ENCODE measurements at regions not wholly inside any gene's neighbourhood (a gene's known extent, or its start where the extent isn't known, plus 50 kb on each side); places are given as distances from the start of the nearest gene placed in this dataset.

- intact Hi-C loops (cut with DNase I) = no loop called here
- FAIRE-seq (no peak), ATAC-seq (no peak), DNase-seq (no peak)
- no peak overlapping the region for H3K4me3 ChIP-seq
- H3K36me3 ChIP-seq = no peaks in the 10 kb centered on the region
- no peak overlapping the region for H3K27ac ChIP-seq
- no peaks in the 10 kb centered on the region for H3K9me3 ChIP-seq
- TF ChIP-seq CTCF (IDR thresholded peaks at IDR 0.05) = no peak
- 82 to 87% methylated on average over 1 of the region's 1 CpG for WGBS, 2 donors
- no peaks in the 10 kb centered on the region for H3K4me1 ChIP-seq
- no peaks in the 10 kb centered on the region for H3K27me3 ChIP-seq
Measured at GRCh38 chr6:129932321-129932720, 71.2 kb upstream of the TMEM244 start.

GRCh38 chr6:129929433-129929832, 68.3 kb upstream of the TMEM244 start:
- H3K27ac ChIP-seq = no peak overlapping the region
- intact Hi-C loops (cut with DNase I) = no loop called here
- FAIRE-seq (no peak), DNase-seq (no peak), ATAC-seq (no peak)
- 80 to 82% methylated on average over 1 of the region's 1 CpG for WGBS, 2 donors
- H3K4me3 ChIP-seq = no peak overlapping the region
- H3K9me3 ChIP-seq = no peaks in the 10 kb centered on the region
- no peaks in the 10 kb centered on the region for H3K36me3 ChIP-seq
- no peak for TF ChIP-seq CTCF (IDR thresholded peaks at IDR 0.05)
- no peaks in the 10 kb centered on the region for H3K4me1 ChIP-seq
- H3K27me3 ChIP-seq = no peaks in the 10 kb centered on the region

GRCh38 chr6:129923530-129924250, 62.6 kb upstream of the TMEM244 start:
- H3K27ac ChIP-seq = no peak overlapping the region

GRCh38 chr6:129921169-129921817, 60.2 kb upstream of the TMEM244 start:
- TF ChIP-seq CTCF (IDR thresholded peaks at IDR 0.05) = no peak
- no peak for FAIRE-seq
- WGBS, 2 donors = 62 to 68% methylated on average over 3 of the region's 3 CpGs

More at GRCh38 chr6:129923530-129924250, 62.6 kb upstream of the TMEM244 start:
- H3K9me3 ChIP-seq = no peaks in the 10 kb centered on the region
- no peaks in the 10 kb centered on the region for H3K4me1 ChIP-seq
- H3K4me3 ChIP-seq = no peak overlapping the region
- ATAC-seq (no peak), DNase-seq (no peak), FAIRE-seq (no peak)
- intact Hi-C loops (cut with DNase I) = no loop called here
- no peaks in the 10 kb centered on the region for H3K36me3 ChIP-seq
- TF ChIP-seq CTCF (IDR thresholded peaks at IDR 0.05) = no peak
- no peaks in the 10 kb centered on the region for H3K27me3 ChIP-seq

More at GRCh38 chr6:129921169-129921817, 60.2 kb upstream of the TMEM244 start:
- ATAC-seq = no peak
- no peak for DNase-seq
- Histone ChIP-seq H3K4me1 (no peaks in the 10 kb centered on the region), H3K4me3 (no peak overlapping the region), H3K27ac (no peak overlapping the region), H3K27me3 (no peaks in the 10 kb centered on the region), H3K9me3 (no peaks in the 10 kb centered on the region), H3K36me3 (no peaks in the 10 kb centered on the region)
- intact Hi-C loops (cut with DNase I) = no loop called here

All from pancreas (tissue), 10 donors.